ENCODE measurements at regions not wholly inside any gene's neighbourhood (a gene's known extent, or its start where the extent isn't known, plus 50 kb on each side); places are given as distances from the start of the nearest gene placed in this dataset.

DNA sequence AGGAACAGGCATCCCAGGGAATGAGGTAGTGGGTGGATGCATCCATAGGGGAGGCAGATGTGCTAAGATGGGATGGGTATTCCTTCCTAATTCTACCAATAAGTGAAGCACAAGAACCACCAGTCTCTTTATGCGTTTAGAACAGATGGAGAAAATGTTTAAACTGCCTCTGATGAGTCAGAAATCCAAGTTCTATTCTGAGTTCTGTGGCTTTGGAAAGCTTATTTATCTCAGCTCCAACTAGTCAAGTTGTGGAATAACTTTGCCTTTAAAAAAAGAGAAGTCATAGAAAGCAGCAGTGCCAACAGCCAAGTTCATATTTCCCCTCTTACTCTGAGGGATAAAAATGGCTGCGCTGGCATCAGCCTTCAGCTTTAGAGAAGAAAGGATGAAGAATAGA is 761.7 kb downstream of the IGSF11 start:
- Histone ChIP-seq H3K4me2 (ENCODE audit: low read length) (no peak overlapping the region), H3K4me3 (ENCODE audit: low read length) (no peak overlapping the region), H3K9ac (ENCODE audit: low read length) (no peak overlapping the region), H3K4me1 (ENCODE audit: insufficient read depth, low read length) (no peaks in the 10 kb centered on the region), H4K20me1 (ENCODE audit: low read length) (no peaks in the 10 kb centered on the region), H3K9me3 (ENCODE audit: low read length) (peaks cover 42% of the 10 kb centered on the region; the same call in 1 of the 2 replicates), H3K79me2 (ENCODE audit: low read length) (no peaks in the 10 kb centered on the region), H2AFZ (ENCODE audit: low read length) (no peak overlapping the region), H3K36me3 (ENCODE audit: low read depth, low read length) (no peaks in the 10 kb centered on the region), H3F3A (ENCODE audit: low read length, unreplicated experiment) (no peaks in the 10 kb centered on the region), H3K9me2 (replicated peaks; ENCODE audit: low read length) (no peaks in the 10 kb centered on the region), H3K27me3 (ENCODE audit: low read length) (no peaks in the 10 kb centered on the region), H3K27ac (ENCODE audit: low read length) (no peak overlapping the region)
- DNase-seq (no peak), ATAC-seq (no peak)
- BruUV-seq (replicated peaks) = no TSS peak
- POLR2A ChIA-PET (ENCODE audit: unreplicated experiment) = no interaction called here
- intact Hi-C loops (cut with micrococcal nuclease) = no loop called here
- TF ChIP-seq CTCF (conservative IDR thresholded peaks at IDR 0.05; ENCODE audit: low read depth, low read length) (no peak), EZH2 (IDR thresholded peaks at IDR 0.05; ENCODE audit: low read length, unreplicated experiment) (no peak), EZH2phosphoT487 (IDR thresholded peaks at IDR 0.05; ENCODE audit: borderline replicate concordance, low read length) (no peak)
- CTCF ChIA-PET = no interaction called here

GRCh38 chr3:118277814-118278213 is 756.8 kb downstream of the IGSF11 start:
- H2AFZ ChIP-seq (ENCODE audit: low read length) = no peak overlapping the region
- H3K4me1 ChIP-seq (ENCODE audit: insufficient read depth, low read length) = no peaks in the 10 kb centered on the region
- H3K4me2 ChIP-seq (ENCODE audit: low read length) = no peak overlapping the region
- no peak overlapping the region for H3K4me3 ChIP-seq (ENCODE audit: low read length)
- CTCF ChIA-PET = no interaction called here
- H3K9me3 ChIP-seq (ENCODE audit: low read length) = peaks cover 50% of the 10 kb centered on the region
- no peaks in the 10 kb centered on the region for H3F3A ChIP-seq (ENCODE audit: low read length, unreplicated experiment)
- H4K20me1 ChIP-seq (ENCODE audit: low read length) = no peaks in the 10 kb centered on the region
- no peaks in the 10 kb centered on the region for H3K9me2 ChIP-seq (replicated peaks; ENCODE audit: low read length)
- DNase-seq = no peak
- TF ChIP-seq CTCF (conservative IDR thresholded peaks at IDR 0.05; ENCODE audit: low read depth, low read length) = no peak
- no peak for TF ChIP-seq EZH2phosphoT487 (IDR thresholded peaks at IDR 0.05; ENCODE audit: borderline replicate concordance, low read length)
- no peak for TF ChIP-seq EZH2 (IDR thresholded peaks at IDR 0.05; ENCODE audit: low read length, unreplicated experiment)
- no peak overlapping the region for H3K9ac ChIP-seq (ENCODE audit: low read length)
- H3K36me3 ChIP-seq (ENCODE audit: low read depth, low read length) = no peaks in the 10 kb centered on the region
- no peaks in the 10 kb centered on the region for H3K27me3 ChIP-seq (ENCODE audit: low read length)
- no peak for ATAC-seq
- BruUV-seq (replicated peaks) = no TSS peak
- POLR2A ChIA-PET (ENCODE audit: unreplicated experiment) = no interaction called here
- no peaks in the 10 kb centered on the region for H3K79me2 ChIP-seq (ENCODE audit: low read length)
- no peak overlapping the region for H3K27ac ChIP-seq (ENCODE audit: low read length)
- intact Hi-C loops (cut with micrococcal nuclease) = no loop called here

GRCh38 chr3:118292841-118293240 is 741.8 kb downstream of the IGSF11 start:
- H3K27ac ChIP-seq (ENCODE audit: low read length) = no peak overlapping the region
- ChIA-PET POLR2A (ENCODE audit: unreplicated experiment) (no interaction called here), CTCF (no interaction called here)
- H2AFZ ChIP-seq (ENCODE audit: low read length) = no peak overlapping the region
- BruUV-seq (replicated peaks) = no TSS peak
- H3K9ac ChIP-seq (ENCODE audit: low read length) = no peak overlapping the region
- H3K79me2 ChIP-seq (ENCODE audit: low read length) = no peaks in the 10 kb centered on the region
- no peak for DNase-seq
- H3K4me2 ChIP-seq (ENCODE audit: low read length) = no peak overlapping the region
- no peaks in the 10 kb centered on the region for H3K36me3 ChIP-seq (ENCODE audit: low read depth, low read length)
- no peak for TF ChIP-seq EZH2 (IDR thresholded peaks at IDR 0.05; ENCODE audit: low read length, unreplicated experiment)
- TF ChIP-seq CTCF (conservative IDR thresholded peaks at IDR 0.05; ENCODE audit: low read depth, low read length) = no peak
- no peak for TF ChIP-seq EZH2phosphoT487 (IDR thresholded peaks at IDR 0.05; ENCODE audit: borderline replicate concordance, low read length)
- no peaks in the 10 kb centered on the region for H3K9me2 ChIP-seq (replicated peaks; ENCODE audit: low read length)
- H3K4me3 ChIP-seq (ENCODE audit: low read length) = no peak overlapping the region
- H4K20me1 ChIP-seq (ENCODE audit: low read length) = no peaks in the 10 kb centered on the region
- H3K27me3 ChIP-seq (ENCODE audit: low read length) = no peaks in the 10 kb centered on the region
- peaks cover 25% of the 10 kb centered on the region; the same call in 1 of the 2 replicates for H3K9me3 ChIP-seq (ENCODE audit: low read length)
- no peak for ATAC-seq
- no peaks in the 10 kb centered on the region for H3F3A ChIP-seq (ENCODE audit: low read length, unreplicated experiment)
- intact Hi-C loops (cut with micrococcal nuclease) = no loop called here
- H3K4me1 ChIP-seq (ENCODE audit: insufficient read depth, low read length) = no peaks in the 10 kb centered on the region

Measured in PC-3 (cell line).